ENCODE measurements at regions not wholly inside any gene's neighbourhood (a gene's known extent, or its start where the extent isn't known, plus 50 kb on each side); places are given as distances from the start of the nearest gene placed in this dataset.

DNA sequence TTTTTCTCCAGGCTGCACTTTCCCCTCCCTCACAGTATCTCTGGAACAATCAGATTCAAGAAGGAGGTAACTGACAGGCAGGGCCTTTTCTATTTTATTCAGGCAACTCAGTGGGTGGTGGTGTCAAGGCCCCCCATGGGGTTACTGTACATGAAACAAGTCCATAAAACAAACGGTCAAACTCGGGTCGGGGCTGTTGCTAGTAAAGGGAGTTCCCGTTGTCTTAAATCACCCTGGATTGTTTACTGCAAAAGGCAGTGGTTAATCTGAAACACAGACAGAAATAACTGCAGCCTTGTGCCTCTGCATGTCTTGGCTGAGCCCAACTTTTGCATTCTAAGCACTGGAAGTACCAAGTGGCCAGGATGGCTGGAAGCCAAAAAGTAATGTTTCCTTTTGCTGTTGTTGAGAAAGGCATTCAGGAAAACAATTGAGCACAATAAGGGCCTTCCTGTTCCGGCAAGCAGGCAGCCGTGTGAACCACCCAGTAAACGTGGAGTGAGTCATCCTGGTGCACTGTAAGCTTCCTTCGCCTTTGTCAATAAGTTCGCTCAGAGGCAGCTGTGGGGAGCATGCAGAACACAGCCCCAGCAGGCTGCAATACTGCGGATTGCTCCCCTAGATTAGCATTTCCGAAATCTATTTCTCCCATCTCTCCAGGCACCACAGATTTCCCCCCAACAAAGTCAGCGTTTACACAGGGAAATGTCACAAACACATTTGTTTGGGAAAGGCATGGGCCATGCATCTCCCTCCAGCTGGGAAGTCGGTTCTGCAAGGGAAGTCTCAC is 149.6 kb downstream of the IRS1 start (continued):
- TF ChIP-seq, protein P1, sequence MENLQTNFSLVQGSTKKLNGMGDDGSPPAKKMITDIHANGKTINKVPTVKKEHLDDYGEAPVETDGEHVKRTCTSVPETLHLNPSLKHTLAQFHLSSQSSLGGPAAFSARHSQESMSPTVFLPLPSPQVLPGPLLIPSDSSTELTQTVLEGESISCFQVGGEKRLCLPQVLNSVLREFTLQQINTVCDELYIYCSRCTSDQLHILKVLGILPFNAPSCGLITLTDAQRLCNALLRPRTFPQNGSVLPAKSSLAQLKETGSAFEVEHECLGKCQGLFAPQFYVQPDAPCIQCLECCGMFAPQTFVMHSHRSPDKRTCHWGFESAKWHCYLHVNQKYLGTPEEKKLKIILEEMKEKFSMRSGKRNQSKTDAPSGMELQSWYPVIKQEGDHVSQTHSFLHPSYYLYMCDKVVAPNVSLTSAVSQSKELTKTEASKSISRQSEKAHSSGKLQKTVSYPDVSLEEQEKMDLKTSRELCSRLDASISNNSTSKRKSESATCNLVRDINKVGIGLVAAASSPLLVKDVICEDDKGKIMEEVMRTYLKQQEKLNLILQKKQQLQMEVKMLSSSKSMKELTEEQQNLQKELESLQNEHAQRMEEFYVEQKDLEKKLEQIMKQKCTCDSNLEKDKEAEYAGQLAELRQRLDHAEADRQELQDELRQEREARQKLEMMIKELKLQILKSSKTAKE (CRISPR knock-in tag; IDR thresholded peaks at IDR 0.05; ENCODE audit: borderline replicate concordance), result no peak
- peak; percentile 56; the same call in 1 of the 2 replicates for TF ChIP-seq POLR2G (IDR thresholded peaks at IDR 0.05; ENCODE audit: low read depth, low read length)
- TF ChIP-seq, protein P2, sequence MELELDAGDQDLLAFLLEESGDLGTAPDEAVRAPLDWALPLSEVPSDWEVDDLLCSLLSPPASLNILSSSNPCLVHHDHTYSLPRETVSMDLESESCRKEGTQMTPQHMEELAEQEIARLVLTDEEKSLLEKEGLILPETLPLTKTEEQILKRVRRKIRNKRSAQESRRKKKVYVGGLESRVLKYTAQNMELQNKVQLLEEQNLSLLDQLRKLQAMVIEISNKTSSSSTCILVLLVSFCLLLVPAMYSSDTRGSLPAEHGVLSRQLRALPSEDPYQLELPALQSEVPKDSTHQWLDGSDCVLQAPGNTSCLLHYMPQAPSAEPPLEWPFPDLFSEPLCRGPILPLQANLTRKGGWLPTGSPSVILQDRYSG (CRISPR knock-in tag; IDR thresholded peaks at IDR 0.05), result peak; percentile 91; the same call in 1 of the 2 replicates
- TF ChIP-seq MAFG (CRISPR knock-in tag; IDR thresholded peaks at IDR 0.05), result no peak
- peak; percentile 46; the same call in 1 of the 2 replicates for TF ChIP-seq DMAP1 (CRISPR knock-in tag; IDR thresholded peaks at IDR 0.05)
- no peak for TF ChIP-seq SP1 (IDR thresholded peaks at IDR 0.05)
- 0 out of 2 replicates have a peak, but pooled peaks have one; percentile 20 for TF ChIP-seq SP1 (CRISPR knock-in tag; IDR thresholded peaks at IDR 0.05)
- TF ChIP-seq, protein P3, sequence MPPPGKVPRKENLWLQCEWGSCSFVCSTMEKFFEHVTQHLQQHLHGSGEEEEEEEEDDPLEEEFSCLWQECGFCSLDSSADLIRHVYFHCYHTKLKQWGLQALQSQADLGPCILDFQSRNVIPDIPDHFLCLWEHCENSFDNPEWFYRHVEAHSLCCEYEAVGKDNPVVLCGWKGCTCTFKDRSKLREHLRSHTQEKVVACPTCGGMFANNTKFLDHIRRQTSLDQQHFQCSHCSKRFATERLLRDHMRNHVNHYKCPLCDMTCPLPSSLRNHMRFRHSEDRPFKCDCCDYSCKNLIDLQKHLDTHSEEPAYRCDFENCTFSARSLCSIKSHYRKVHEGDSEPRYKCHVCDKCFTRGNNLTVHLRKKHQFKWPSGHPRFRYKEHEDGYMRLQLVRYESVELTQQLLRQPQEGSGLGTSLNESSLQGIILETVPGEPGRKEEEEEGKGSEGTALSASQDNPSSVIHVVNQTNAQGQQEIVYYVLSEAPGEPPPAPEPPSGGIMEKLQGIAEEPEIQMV (CRISPR knock-in tag; IDR thresholded peaks at IDR 0.05; ENCODE audit: low read depth), result peak; percentile 80; the same call in 1 of the 2 replicates
- no peak for TF ChIP-seq AGO2 (optimal IDR thresholded peaks at IDR 0.05; ENCODE audit: low read depth, low read length)
- TF ChIP-seq, protein P4, sequence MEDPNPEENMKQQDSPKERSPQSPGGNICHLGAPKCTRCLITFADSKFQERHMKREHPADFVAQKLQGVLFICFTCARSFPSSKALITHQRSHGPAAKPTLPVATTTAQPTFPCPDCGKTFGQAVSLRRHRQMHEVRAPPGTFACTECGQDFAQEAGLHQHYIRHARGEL (CRISPR knock-in tag; IDR thresholded peaks at IDR 0.05), result peak; percentile 32; the same call in 1 of the 2 replicates
- no peak for TF ChIP-seq ARHGAP35 (CRISPR knock-in tag; IDR thresholded peaks at IDR 0.05; ENCODE audit: borderline replicate concordance)
- no peak for TF ChIP-seq RELA (CRISPR knock-in tag; IDR thresholded peaks at IDR 0.05)
- TF ChIP-seq, protein P5, sequence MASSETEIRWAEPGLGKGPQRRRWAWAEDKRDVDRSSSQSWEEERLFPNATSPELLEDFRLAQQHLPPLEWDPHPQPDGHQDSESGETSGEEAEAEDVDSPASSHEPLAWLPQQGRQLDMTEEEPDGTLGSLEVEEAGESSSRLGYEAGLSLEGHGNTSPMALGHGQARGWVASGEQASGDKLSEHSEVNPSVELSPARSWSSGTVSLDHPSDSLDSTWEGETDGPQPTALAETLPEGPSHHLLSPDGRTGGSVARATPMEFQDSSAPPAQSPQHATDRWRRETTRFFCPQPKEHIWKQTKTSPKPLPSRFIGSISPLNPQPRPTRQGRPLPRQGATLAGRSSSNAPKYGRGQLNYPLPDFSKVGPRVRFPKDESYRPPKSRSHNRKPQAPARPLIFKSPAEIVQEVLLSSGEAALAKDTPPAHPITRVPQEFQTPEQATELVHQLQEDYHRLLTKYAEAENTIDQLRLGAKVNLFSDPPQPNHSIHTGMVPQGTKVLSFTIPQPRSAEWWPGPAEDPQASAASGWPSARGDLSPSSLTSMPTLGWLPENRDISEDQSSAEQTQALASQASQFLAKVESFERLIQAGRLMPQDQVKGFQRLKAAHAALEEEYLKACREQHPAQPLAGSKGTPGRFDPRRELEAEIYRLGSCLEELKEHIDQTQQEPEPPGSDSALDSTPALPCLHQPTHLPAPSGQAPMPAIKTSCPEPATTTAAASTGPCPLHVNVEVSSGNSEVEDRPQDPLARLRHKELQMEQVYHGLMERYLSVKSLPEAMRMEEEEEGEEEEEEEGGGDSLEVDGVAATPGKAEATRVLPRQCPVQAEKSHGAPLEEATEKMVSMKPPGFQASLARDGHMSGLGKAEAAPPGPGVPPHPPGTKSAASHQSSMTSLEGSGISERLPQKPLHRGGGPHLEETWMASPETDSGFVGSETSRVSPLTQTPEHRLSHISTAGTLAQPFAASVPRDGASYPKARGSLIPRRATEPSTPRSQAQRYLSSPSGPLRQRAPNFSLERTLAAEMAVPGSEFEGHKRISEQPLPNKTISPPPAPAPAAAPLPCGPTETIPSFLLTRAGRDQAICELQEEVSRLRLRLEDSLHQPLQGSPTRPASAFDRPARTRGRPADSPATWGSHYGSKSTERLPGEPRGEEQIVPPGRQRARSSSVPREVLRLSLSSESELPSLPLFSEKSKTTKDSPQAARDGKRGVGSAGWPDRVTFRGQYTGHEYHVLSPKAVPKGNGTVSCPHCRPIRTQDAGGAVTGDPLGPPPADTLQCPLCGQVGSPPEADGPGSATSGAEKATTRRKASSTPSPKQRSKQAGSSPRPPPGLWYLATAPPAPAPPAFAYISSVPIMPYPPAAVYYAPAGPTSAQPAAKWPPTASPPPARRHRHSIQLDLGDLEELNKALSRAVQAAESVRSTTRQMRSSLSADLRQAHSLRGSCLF (CRISPR knock-in tag; IDR thresholded peaks at IDR 0.05; ENCODE audit: borderline replicate concordance), result no peak
- TF ChIP-seq, protein P6, sequence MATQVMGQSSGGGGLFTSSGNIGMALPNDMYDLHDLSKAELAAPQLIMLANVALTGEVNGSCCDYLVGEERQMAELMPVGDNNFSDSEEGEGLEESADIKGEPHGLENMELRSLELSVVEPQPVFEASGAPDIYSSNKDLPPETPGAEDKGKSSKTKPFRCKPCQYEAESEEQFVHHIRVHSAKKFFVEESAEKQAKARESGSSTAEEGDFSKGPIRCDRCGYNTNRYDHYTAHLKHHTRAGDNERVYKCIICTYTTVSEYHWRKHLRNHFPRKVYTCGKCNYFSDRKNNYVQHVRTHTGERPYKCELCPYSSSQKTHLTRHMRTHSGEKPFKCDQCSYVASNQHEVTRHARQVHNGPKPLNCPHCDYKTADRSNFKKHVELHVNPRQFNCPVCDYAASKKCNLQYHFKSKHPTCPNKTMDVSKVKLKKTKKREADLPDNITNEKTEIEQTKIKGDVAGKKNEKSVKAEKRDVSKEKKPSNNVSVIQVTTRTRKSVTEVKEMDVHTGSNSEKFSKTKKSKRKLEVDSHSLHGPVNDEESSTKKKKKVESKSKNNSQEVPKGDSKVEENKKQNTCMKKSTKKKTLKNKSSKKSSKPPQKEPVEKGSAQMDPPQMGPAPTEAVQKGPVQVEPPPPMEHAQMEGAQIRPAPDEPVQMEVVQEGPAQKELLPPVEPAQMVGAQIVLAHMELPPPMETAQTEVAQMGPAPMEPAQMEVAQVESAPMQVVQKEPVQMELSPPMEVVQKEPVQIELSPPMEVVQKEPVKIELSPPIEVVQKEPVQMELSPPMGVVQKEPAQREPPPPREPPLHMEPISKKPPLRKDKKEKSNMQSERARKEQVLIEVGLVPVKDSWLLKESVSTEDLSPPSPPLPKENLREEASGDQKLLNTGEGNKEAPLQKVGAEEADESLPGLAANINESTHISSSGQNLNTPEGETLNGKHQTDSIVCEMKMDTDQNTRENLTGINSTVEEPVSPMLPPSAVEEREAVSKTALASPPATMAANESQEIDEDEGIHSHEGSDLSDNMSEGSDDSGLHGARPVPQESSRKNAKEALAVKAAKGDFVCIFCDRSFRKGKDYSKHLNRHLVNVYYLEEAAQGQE (IDR thresholded peaks at IDR 0.05; ENCODE audit: borderline replicate concordance in 1 of 2, low read depth in 1 of 2, low read length in 2 of 2), result peak in 1 of 2 experiments; percentile 30; a peak in 1 of 4 replicates
